Upper lobe of left lung (tissue), 6 donors: ENCODE measurements at regions not wholly inside any gene's neighbourhood (a gene's known extent, or its start where the extent isn't known, plus 50 kb on each side); places are given as distances from the start of the nearest gene placed in this dataset.

ENCODE experiments used
- ATAC-seq, 2 donors: fragments of 200-7000 bp; cut with Tn5 transposase; one replicate each; pipeline ENCODE4 v1.9.1; 2022; ENCODE audit warnings: mild to moderate bottlenecking in 2 of 2, moderate library complexity in 2 of 2; ENCODE audit not compliant: low FRiP score in 2 of 2
- DNase-seq, 2 donors: peaks; one replicate each; pipeline ENCODE4 v3.0.0-alpha.2; 2019 to 2020
- H3K27ac ChIP-seq, 4 donors: fragments of 200-600 bp; sonication (generic); one replicate each; pipeline ENCODE4 v1.5.1; 2016 to 2019
- H3K27me3 ChIP-seq, 4 donors: fragments of 200-600 bp; sonication (generic); one replicate each; pipeline ENCODE4 v1.5.1; 2017 to 2019
- H3K36me3 ChIP-seq, 4 donors: fragments of 200-600 bp; sonication (generic); one replicate each; pipeline ENCODE4 v1.5.1; 2016 to 2019
- H3K4me1 ChIP-seq, 4 donors: fragments of 200-600 bp; sonication (generic); one replicate each; pipeline ENCODE4 v1.5.1; 2018 to 2019
- H3K4me3 ChIP-seq, 4 donors: fragments of 200-600 bp; sonication (generic); one replicate each; pipeline ENCODE4 v1.5.1; 2017 to 2019; ENCODE audit warnings: mild to moderate bottlenecking in 2 of 4, moderate library complexity in 1 of 4
- H3K9me3 ChIP-seq, 4 donors: fragments of 200-600 bp; sonication (generic); one replicate each; pipeline ENCODE4 v1.5.1; 2018 to 2019
- CTCF ChIP-seq, 6 experiments: fragments of 450-650 bp in 4 of 6; fragments of 200-600 bp in 2 of 6; sonication (generic) in 2 of 6; IDR thresholded peaks; one replicate each; pipeline ENCODE4 v1.5.1; 2016 to 2019; ENCODE audit warnings: antibody characterized with exemption in 6 of 6
- EP300 ChIP-seq, 4 donors: sonication (generic); formaldehyde crosslinking; IDR thresholded peaks; one replicate each; pipeline ENCODE4 v1.5.1; 2017; ENCODE audit warnings: antibody characterized with exemption in 4 of 4, control low read depth in 2 of 4
- POLR2A ChIP-seq, 4 donors: fragments of 450-650 bp; IDR thresholded peaks; one replicate each; pipeline ENCODE4 v1.5.1; 2016 to 2017; ENCODE audit warnings: antibody characterized with exemption in 4 of 4, mild to moderate bottlenecking in 2 of 4
- POLR2AphosphoS5 ChIP-seq, 2 donors: sonication (generic); formaldehyde crosslinking; IDR thresholded peaks; one replicate each; pipeline ENCODE4 v1.5.1; 2017; ENCODE audit warnings: antibody characterized with exemption in 2 of 2
- WGBS, 2 donors: methylation state at CpG; one replicate each; pipeline ENCODE4 v1.1.5; 2017 to 2018; 5-methylcytosine and 5-hydroxymethylcytosine counted together
- donor health status: DM: no; HTN: no; CAD: no; lungs with moderate emphysema.
- donor health status: DM: no; HTN: yes; CAD: no; lungs with severe emphysema.

GRCh38 chr1:78715181-78715661 is 65.6 kb downstream of the IFI44 start:
- no peak overlapping the region for H3K4me3 ChIP-seq
- no peaks in the 10 kb centered on the region for H3K27me3 ChIP-seq
- no peak overlapping the region for H3K27ac ChIP-seq
- H3K36me3 ChIP-seq, result no peaks in the 10 kb centered on the region
- H3K4me1 ChIP-seq, result no peaks in the 10 kb centered on the region
- H3K9me3 ChIP-seq, result no peaks in the 10 kb centered on the region
- DNase-seq (no peak), ATAC-seq (no peak)
- TF ChIP-seq EP300 (IDR thresholded peaks at IDR 0.05) (no peak), POLR2A (IDR thresholded peaks at IDR 0.05) (no peak), POLR2AphosphoS5 (IDR thresholded peaks at IDR 0.05) (no peak), CTCF (IDR thresholded peaks at IDR 0.05) (no peak)

GRCh38 chr1:78716186-78716585 is 66.6 kb downstream of the IFI44 start:
- no peak for ATAC-seq
- no peaks in the 10 kb centered on the region for H3K36me3 ChIP-seq

GRCh38 chr1:78718566-78718965 is 68.9 kb downstream of the IFI44 start:
- no peak for ATAC-seq
- H3K4me1 ChIP-seq, result no peaks in the 10 kb centered on the region
- no peaks in the 10 kb centered on the region for H3K36me3 ChIP-seq
- no peak overlapping the region for H3K4me3 ChIP-seq
- TF ChIP-seq POLR2AphosphoS5 (IDR thresholded peaks at IDR 0.05) (no peak), CTCF (IDR thresholded peaks at IDR 0.05) (no peak), POLR2A (IDR thresholded peaks at IDR 0.05) (no peak), EP300 (IDR thresholded peaks at IDR 0.05) (no peak)
- no peaks in the 10 kb centered on the region for H3K9me3 ChIP-seq
- no peak for DNase-seq
- H3K27ac ChIP-seq, result no peak overlapping the region
- WGBS, 2 donors, result 53 to 69% methylated on average over 2 of the region's 2 CpGs
- H3K27me3 ChIP-seq, result no peaks in the 10 kb centered on the region

More at GRCh38 chr1:78716186-78716585, 66.6 kb downstream of the IFI44 start:
- DNase-seq, result no peak
- Histone ChIP-seq H3K4me1 (no peaks in the 10 kb centered on the region), H3K9me3 (no peaks in the 10 kb centered on the region), H3K27ac (no peak overlapping the region), H3K4me3 (no peak overlapping the region), H3K27me3 (no peaks in the 10 kb centered on the region)
- TF ChIP-seq POLR2AphosphoS5 (IDR thresholded peaks at IDR 0.05) (no peak), CTCF (IDR thresholded peaks at IDR 0.05) (no peak), POLR2A (IDR thresholded peaks at IDR 0.05) (no peak), EP300 (IDR thresholded peaks at IDR 0.05) (no peak)

GRCh38 chr1:78721136-78721535 is 71.5 kb downstream of the IFI44 start:
- ATAC-seq (no peak), DNase-seq (no peak)
- TF ChIP-seq EP300 (IDR thresholded peaks at IDR 0.05), result no peak
- H3K4me3 ChIP-seq, result no peak overlapping the region
- H3K27ac ChIP-seq, result no peak overlapping the region
- H3K9me3 ChIP-seq, result no peaks in the 10 kb centered on the region
- WGBS, 2 donors, result 49 to 56% methylated on average over 3 of the region's 3 CpGs
- no peaks in the 10 kb centered on the region for H3K4me1 ChIP-seq
- H3K27me3 ChIP-seq, result no peaks in the 10 kb centered on the region
- H3K36me3 ChIP-seq, result no peaks in the 10 kb centered on the region

- Histone ChIP-seq H3K36me3 (no peaks in the 10 kb centered on the region), H3K27ac (no peak overlapping the region), H3K27me3 (no peaks in the 10 kb centered on the region), H3K4me3 (no peak overlapping the region), H3K9me3 (no peaks in the 10 kb centered on the region), H3K4me1 (no peaks in the 10 kb centered on the region)
- WGBS, 2 donors, result 78 to 79% methylated on average over 2 of the region's 2 CpGs
- DNase-seq (no peak), ATAC-seq (no peak)
- TF ChIP-seq CTCF (IDR thresholded peaks at IDR 0.05), result no peak
- TF ChIP-seq POLR2AphosphoS5 (IDR thresholded peaks at IDR 0.05), result no peak
- TF ChIP-seq POLR2A (IDR thresholded peaks at IDR 0.05), result no peak
- no peak for TF ChIP-seq EP300 (IDR thresholded peaks at IDR 0.05)
These were observed 72.5 kb downstream of the IFI44 start for GRCh38 chr1:78722105-78722504.
